ENCODE measurements at regions not wholly inside any gene's neighbourhood (a gene's known extent, or its start where the extent isn't known, plus 50 kb on each side); places are given as distances from the start of the nearest gene placed in this dataset.

DNA sequence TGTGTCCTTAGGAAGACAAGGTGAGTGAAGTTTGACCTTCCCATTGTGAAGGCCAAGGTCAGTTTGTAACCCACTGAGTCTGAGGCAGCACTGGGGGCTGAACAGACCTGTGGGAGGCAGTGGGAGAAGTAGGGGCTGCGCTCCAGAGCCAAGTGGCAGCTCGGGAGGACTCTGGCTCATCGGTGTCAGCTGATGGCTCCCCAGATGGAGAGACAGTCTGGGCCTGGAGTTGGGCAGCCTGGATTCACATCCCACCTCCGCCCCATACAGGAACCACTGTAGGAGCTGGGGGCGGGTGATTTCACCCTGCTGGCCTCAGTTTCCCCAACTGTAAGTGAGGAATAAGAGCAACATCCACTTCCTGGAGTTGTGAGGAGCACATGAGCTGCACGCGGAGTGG lies 128.4 kb downstream of the FOXL1 start:
- no peak overlapping the region for H3K27ac ChIP-seq
- no peaks in the 10 kb centered on the region for H3K4me1 ChIP-seq
- no peaks in the 10 kb centered on the region for H3K27me3 ChIP-seq
- H3K36me3 ChIP-seq: no peaks in the 10 kb centered on the region
- TF ChIP-seq, protein P1, sequence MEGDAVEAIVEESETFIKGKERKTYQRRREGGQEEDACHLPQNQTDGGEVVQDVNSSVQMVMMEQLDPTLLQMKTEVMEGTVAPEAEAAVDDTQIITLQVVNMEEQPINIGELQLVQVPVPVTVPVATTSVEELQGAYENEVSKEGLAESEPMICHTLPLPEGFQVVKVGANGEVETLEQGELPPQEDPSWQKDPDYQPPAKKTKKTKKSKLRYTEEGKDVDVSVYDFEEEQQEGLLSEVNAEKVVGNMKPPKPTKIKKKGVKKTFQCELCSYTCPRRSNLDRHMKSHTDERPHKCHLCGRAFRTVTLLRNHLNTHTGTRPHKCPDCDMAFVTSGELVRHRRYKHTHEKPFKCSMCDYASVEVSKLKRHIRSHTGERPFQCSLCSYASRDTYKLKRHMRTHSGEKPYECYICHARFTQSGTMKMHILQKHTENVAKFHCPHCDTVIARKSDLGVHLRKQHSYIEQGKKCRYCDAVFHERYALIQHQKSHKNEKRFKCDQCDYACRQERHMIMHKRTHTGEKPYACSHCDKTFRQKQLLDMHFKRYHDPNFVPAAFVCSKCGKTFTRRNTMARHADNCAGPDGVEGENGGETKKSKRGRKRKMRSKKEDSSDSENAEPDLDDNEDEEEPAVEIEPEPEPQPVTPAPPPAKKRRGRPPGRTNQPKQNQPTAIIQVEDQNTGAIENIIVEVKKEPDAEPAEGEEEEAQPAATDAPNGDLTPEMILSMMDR (IDR thresholded peaks at IDR 0.05): no peak
- no peaks in the 10 kb centered on the region for H3K9me3 ChIP-seq
- no peak overlapping the region for H3K4me3 ChIP-seq
- peak in 1 of 2 donors; percentile 50 for DNase-seq
- intact Hi-C loops (cut with DNase I; ENCODE audit: low total_unique reads): no loop called here

DNA sequence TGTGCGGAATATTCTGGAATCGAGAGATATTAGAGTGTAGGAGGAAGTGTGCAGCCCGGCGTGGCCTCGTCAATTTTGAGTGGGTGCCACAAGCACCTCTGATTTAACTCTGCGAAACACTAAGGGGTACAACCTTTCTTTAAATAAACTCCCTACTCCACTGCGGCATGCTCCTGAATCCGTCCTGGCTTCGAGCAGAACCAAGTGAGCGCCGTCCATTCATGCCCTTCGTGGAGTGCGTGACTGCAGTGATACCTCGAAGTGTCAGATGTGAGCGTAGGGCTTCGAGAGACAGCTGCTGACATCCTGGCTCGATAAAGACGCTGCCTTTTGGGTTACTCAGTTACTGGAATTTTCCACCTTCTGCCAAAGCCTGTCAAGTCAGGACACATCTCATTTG lies 128.8 kb downstream of the FOXL1 start:
- DNase-seq: no peak
- no peaks in the 10 kb centered on the region for H3K9me3 ChIP-seq
- H3K4me3 ChIP-seq: no peak overlapping the region
- no peaks in the 10 kb centered on the region for H3K4me1 ChIP-seq
- intact Hi-C loops (cut with DNase I; ENCODE audit: low total_unique reads): no loop called here
- TF ChIP-seq, protein P1 (IDR thresholded peaks at IDR 0.05): no peak
- no peaks in the 10 kb centered on the region for H3K27me3 ChIP-seq
- H3K27ac ChIP-seq: no peak overlapping the region
- H3K36me3 ChIP-seq: no peaks in the 10 kb centered on the region

DNA sequence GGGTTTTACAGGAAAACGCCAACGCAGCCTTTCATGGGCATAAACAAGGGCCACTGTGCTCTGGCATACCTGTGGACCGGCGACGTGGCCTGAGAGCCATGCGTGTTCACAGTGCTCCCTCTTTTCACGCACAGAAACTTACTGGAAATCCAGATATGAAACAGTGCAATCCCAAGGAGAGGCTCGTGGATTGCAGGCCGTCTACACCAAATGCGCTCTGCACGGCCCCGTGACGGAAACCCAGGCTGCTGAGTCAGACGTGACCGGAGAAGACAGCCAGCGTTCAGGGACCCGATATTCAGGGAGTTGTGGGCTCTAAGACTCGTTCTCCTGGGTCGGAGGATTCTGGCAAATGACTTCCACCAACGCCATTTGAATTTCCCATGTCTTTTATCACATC lies 129.2 kb downstream of the FOXL1 start:
- DNase-seq: peak in 1 of 2 donors; percentile 41
- TF ChIP-seq, protein P1 (IDR thresholded peaks at IDR 0.05): no peak
- H3K36me3 ChIP-seq: no peaks in the 10 kb centered on the region
- intact Hi-C loops (cut with DNase I; ENCODE audit: low total_unique reads): no loop called here
- H3K27ac ChIP-seq: no peak overlapping the region
- no peaks in the 10 kb centered on the region for H3K9me3 ChIP-seq
- no peak overlapping the region for H3K4me3 ChIP-seq
- no peaks in the 10 kb centered on the region for H3K4me1 ChIP-seq
- H3K27me3 ChIP-seq: no peaks in the 10 kb centered on the region

DNA sequence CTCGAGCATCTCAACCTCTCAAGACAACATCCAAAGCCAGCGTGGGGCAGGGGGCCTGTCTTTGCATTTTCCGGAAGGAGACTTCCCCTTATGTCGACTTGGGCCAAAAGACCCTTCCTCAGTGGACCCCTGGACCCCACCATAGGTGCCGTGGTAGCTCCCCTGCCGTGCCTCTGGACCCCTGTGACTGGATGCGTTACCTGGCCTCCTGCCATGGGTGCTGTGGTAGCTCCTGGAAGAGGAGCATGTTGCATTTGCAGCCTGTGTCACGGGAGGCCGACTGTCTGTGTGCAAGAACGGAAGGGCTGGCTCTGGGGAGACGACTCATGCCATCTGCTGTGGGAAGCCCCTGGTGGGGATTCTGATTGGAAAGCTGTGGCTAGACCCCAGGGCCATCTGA lies 130.1 kb downstream of the FOXL1 start:
- Histone ChIP-seq H3K4me3 (no peak overlapping the region), H3K27me3 (peaks cover 0 to 2% of the 10 kb centered on the region in 2 donors), H3K27ac (no peak overlapping the region), H3K4me1 (no peaks in the 10 kb centered on the region), H3K9me3 (no peaks in the 10 kb centered on the region), H3K36me3 (no peaks in the 10 kb centered on the region)
- TF ChIP-seq, protein P1 (IDR thresholded peaks at IDR 0.05): no peak
- DNase-seq: peak in 1 of 2 donors; percentile 60
- intact Hi-C loops (cut with DNase I; ENCODE audit: low total_unique reads): no loop called here

DNA sequence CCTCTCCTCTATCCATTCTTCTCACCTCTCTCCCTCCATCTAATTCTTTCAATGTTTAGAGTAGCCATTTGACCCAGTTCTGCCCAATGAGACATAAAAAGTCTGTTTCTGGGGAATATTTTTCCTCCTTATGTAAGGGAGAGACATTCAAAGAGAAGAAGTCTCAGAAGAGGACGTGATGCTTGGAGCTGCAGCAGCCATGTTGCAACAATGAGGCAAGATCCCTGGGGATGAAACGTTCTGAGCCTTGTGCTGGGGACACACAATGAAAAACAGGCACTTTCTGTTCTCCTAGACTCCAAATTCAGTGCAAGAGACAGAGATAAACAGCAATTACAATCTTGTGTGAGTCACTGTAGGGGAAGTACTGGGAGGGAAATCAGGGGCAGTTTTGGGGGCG lies 130.8 kb downstream of the FOXL1 start:
- DNase-seq: no peak
- no peaks in the 10 kb centered on the region for H3K4me1 ChIP-seq
- H3K36me3 ChIP-seq: no peaks in the 10 kb centered on the region
- H3K9me3 ChIP-seq: no peaks in the 10 kb centered on the region
- intact Hi-C loops (cut with DNase I; ENCODE audit: low total_unique reads): no loop called here
- peaks cover 0 to 2% of the 10 kb centered on the region in 2 donors for H3K27me3 ChIP-seq
- TF ChIP-seq, protein P1 (IDR thresholded peaks at IDR 0.05): no peak
- no peak overlapping the region for H3K4me3 ChIP-seq
- H3K27ac ChIP-seq: no peak overlapping the region
